ENCODE measurements at regions not wholly inside any gene's neighbourhood (a gene's known extent, or its start where the extent isn't known, plus 50 kb on each side); places are given as distances from the start of the nearest gene placed in this dataset.

GRCh38 chr3:70754314-70754713 is 441.9 kb upstream of the MDFIC2 start:
- no peak for TF ChIP-seq CTCF (IDR thresholded peaks at IDR 0.05; ENCODE audit: low read depth, low read length)
- in situ Hi-C loops (cut with HindIII; ENCODE audit: low sequenced_read_pairs): no loop called here
- no peak overlapping the region for H3K4me3 ChIP-seq (ENCODE audit: low read depth, low read length)
- no peak for DNase-seq (ENCODE audit: low read depth, low spot score)

- in situ Hi-C loops (cut with HindIII; ENCODE audit: low sequenced_read_pairs): no loop called here
- TF ChIP-seq CTCF (IDR thresholded peaks at IDR 0.05; ENCODE audit: low read depth, low read length): peak; percentile 30
- H3K4me3 ChIP-seq (ENCODE audit: low read depth, low read length): no peak overlapping the region
- DNase-seq (ENCODE audit: low read depth, low spot score): no peak
Measured at GRCh38 chr3:70753572-70753971, 441.1 kb upstream of the MDFIC2 start.

GRCh38 chr3:70752051-70752450 is 439.6 kb upstream of the MDFIC2 start:
- no peak overlapping the region for H3K4me3 ChIP-seq (ENCODE audit: low read depth, low read length)
- DNase-seq (ENCODE audit: low read depth, low spot score): no peak
- in situ Hi-C loops (cut with HindIII; ENCODE audit: low sequenced_read_pairs): no loop called here

GRCh38 chr3:70749122-70749521 is 436.7 kb upstream of the MDFIC2 start:
- H3K4me3 ChIP-seq (ENCODE audit: low read depth, low read length): no peak overlapping the region
- TF ChIP-seq CTCF (IDR thresholded peaks at IDR 0.05; ENCODE audit: low read depth, low read length): no peak
- in situ Hi-C loops (cut with HindIII; ENCODE audit: low sequenced_read_pairs): no loop called here
- no peak for DNase-seq (ENCODE audit: low read depth, low spot score)

More at GRCh38 chr3:70752051-70752450, 439.6 kb upstream of the MDFIC2 start:
- no peak for TF ChIP-seq CTCF (IDR thresholded peaks at IDR 0.05; ENCODE audit: low read depth, low read length)

GRCh38 chr3:70748593-70748992 is 436.2 kb upstream of the MDFIC2 start:
- in situ Hi-C loops (cut with HindIII; ENCODE audit: low sequenced_read_pairs): no loop called here
- H3K4me3 ChIP-seq (ENCODE audit: low read depth, low read length): no peak overlapping the region
- no peak for DNase-seq (ENCODE audit: low read depth, low spot score)
- no peak for TF ChIP-seq CTCF (IDR thresholded peaks at IDR 0.05; ENCODE audit: low read depth, low read length)

- DNase-seq (ENCODE audit: low read depth, low spot score): no peak
- no peak overlapping the region for H3K4me3 ChIP-seq (ENCODE audit: low read depth, low read length)
- no peak for TF ChIP-seq CTCF (IDR thresholded peaks at IDR 0.05; ENCODE audit: low read depth, low read length)
- in situ Hi-C loops (cut with HindIII; ENCODE audit: low sequenced_read_pairs): no loop called here
Measured at GRCh38 chr3:70747847-70748246, 435.4 kb upstream of the MDFIC2 start.

- in situ Hi-C loops (cut with HindIII; ENCODE audit: low sequenced_read_pairs): no loop called here
- H3K4me3 ChIP-seq (ENCODE audit: low read depth, low read length): no peak overlapping the region
- no peak for TF ChIP-seq CTCF (IDR thresholded peaks at IDR 0.05; ENCODE audit: low read depth, low read length)
- DNase-seq (ENCODE audit: low read depth, low spot score): peak; percentile 5
Measured at GRCh38 chr3:70744536-70744935, 432.1 kb upstream of the MDFIC2 start.

Data from astrocyte of the spinal cord (primary cell).